ENCODE measurements at regions not wholly inside any gene's neighbourhood (a gene's known extent, or its start where the extent isn't known, plus 50 kb on each side); places are given as distances from the start of the nearest gene placed in this dataset.

DNA sequence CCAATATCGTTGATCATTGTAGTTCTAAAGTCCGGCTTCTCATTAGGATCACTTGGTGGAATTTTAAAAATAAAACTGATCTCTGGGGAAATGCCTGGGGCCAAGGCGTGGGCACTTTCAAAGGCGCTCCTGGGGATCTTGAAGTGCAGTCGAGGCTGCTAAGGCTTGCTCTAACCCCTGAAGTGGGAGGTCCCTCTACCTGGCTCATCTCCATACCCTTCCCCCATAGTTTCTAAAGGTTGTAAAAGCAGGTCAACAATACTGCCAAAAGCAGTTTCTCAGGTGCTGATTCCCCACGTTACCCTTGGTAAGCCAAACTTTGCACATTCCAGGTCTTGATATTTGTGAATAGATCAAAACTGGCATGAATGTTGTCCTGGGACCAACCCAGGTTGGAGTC is 79.0 kb upstream of the SP8 start:
- TF ChIP-seq CTCF (IDR thresholded peaks at IDR 0.05): no peak
- no peak for TF ChIP-seq POLR2AphosphoS5 (IDR thresholded peaks at IDR 0.05; ENCODE audit: insufficient read depth in 1 of 2, low read depth in 1 of 2)
- no peak for TF ChIP-seq POLR2A (IDR thresholded peaks at IDR 0.05)
